Activated CD8-positive, alpha-beta memory T cell treated with anti-CD3 and anti-CD28 coated beads for 1 hour (primary cell): ENCODE measurements at regions not wholly inside any gene's neighbourhood (a gene's known extent, or its start where the extent isn't known, plus 50 kb on each side); places are given as distances from the start of the nearest gene placed in this dataset.

Experiments used
- DNase-seq, 2 donors: peaks; one replicate each; pipeline ENCODE4 v3.0.0-alpha.2; 2020; ENCODE audit warnings: low read depth in 1 of 2; ENCODE audit errors: extremely low read depth in 1 of 2

DNA sequence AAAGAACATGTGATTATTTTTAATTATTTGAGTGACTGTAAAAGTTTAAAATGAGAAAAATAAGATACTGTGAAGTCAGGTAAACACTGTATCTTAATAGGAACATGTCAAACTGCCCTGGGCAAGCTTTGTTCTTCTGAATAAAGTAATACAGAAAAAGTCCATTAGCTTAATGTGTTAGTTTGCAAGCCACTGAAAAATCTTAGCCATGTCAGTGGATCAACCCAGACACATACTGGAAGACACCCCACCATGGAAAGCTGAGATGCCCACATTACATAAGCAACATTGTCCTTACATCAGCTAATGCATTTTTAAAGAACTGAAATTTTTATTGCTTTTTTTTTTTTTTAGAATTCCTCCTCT, 155.2 kb downstream of the BBOX1 start:
- no peak for DNase-seq

DNA sequence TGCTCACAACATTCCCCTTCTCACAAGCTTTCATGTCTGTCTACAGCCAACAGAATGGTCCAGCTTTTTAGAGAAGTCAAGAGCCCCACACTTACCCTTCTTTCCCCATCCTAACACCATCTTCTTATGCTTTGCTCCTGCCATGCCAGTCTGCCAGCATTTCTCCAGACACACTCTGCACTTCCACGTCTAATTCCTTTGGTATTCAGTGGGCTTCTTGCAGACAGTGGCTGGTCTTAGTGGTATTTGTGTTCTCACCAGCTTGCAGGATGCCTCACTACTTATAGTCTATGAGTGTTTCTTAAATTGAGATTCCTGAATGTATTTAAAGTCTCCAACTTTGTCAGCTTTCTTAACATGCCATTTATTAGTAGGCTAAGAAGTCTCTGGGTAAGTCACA, 154.4 kb downstream of the BBOX1 start:
- DNase-seq: no peak

DNA sequence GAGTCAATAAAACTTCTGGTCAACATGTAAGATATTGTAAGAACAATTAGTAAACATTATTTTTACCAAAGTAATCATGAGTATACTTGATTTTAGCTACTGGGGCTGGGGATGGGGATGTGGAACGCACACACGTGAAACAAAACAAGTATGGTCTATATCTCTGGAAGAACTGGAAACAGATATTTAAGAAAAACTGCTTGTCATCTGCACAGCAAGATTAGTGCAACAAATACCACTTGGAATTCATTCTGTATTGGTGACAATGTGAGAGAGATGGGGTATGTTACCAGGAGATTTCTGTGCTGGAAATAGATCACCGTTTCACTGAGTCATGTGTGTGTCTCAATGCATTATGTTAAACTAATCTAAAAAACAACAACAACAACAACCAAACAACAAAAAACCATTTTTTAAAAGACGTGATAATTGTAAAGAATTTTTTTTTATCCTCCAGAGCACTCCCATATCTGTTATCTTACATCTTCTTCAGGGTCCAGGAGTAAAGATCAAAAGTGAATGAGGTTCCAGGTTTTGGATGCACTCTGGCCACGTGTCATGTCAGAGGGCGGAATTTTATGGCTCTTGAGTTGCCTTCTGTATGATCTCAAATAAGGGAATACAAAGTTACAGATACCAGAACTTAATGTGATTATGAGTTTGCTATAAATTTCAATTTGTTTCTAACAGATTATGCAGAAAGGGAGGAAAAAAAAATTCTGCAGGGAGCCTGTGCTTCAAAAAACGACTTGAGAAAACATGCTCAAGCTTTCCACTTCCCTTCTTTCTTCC, 153.0 kb downstream of the BBOX1 start:
- no peak for DNase-seq

DNA sequence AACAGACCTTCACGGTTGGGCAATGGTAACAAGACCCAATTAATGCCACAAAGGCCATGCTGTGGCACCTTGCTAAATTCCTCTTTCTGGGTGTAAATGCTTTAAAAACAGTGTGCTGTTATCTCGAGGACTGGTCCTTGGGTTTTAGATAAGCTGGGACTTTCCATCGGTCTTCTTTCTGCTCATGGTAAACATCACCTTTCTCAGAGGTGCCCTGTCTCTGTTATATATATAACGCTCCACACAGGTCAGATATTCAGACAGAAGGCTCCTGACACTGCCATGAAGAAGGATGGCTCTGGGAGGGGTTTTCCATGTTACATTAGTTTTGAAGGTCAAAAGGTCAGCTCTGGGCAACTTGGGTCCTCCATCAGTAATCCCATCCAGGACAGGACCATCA, 151.6 kb downstream of the BBOX1 start:
- no peak for DNase-seq

DNA sequence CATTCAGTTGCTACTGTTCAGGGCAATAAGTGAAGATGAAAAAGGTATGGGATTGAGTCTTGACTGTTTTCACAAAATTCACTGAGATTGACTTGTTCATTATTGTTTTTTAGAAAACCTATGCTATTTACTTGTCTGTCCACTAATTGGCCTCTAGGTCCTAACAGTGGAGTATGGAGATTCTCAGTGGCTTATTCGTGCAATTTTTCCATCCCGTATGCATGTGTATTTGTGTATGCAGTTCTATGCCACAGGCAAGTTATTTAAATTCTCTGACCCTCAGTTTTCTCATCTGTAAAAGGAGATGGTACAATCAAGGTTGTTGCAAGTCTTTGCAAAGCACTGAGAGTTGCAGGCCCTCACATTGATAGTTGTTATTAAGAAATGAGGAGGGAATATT, 151.0 kb downstream of the BBOX1 start:
- DNase-seq: no peak

DNA sequence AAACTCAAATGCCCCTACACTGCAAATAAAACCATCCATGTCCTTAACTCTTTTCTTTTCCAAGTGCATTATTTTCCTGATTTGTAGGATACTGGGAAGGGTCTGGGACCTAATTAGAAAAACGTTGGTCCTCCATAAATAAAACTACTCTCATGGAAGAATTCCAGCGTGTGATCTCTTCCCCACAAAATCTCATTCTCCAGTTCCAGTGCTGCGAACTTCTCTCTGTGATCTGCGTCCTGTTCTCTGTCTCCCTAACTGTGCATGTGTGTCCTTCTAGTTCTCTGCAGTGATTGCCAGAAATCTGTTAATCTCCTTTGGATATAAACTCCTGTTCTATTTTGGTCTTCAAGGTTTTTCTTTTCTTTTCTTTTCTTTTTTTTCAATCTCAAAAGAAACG, 148.1 kb downstream of the BBOX1 start:
- no peak for DNase-seq

DNA sequence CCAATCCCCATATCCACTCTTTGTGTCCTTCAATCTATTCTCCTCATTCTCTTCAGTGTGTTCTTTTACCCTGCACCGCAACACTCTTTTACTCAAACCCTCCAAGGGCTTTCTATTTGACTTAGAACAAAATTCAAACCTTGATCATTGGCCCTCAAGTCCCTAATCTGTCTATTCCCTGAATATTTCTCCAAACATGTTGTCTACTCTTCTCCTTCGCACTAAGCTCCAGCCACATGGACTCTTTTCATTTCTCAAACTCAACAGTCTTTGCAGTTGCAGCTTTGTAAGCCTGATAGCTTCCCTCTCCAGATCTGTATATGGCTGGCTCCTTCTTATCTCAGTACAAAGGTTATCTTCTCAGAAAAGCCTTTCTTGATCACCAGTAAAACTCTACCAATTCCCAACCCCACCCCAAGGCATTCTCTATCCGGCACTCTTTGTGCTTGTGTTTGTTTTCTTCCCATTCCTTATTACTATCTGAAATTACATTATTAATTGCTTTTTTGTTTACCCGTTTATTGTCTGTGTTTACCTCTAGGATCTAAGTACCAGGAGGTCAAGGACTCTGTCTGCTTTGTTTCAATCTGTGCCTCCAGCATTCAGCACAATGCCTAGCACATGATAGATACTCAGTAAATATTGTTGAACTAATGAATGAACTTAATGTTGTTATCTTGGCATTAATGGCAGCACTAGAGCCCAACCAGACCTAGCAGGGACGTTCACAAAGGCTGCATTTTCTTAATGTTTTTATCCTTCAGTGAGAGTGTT, 147.4 kb downstream of the BBOX1 start:
- no peak for DNase-seq

DNA sequence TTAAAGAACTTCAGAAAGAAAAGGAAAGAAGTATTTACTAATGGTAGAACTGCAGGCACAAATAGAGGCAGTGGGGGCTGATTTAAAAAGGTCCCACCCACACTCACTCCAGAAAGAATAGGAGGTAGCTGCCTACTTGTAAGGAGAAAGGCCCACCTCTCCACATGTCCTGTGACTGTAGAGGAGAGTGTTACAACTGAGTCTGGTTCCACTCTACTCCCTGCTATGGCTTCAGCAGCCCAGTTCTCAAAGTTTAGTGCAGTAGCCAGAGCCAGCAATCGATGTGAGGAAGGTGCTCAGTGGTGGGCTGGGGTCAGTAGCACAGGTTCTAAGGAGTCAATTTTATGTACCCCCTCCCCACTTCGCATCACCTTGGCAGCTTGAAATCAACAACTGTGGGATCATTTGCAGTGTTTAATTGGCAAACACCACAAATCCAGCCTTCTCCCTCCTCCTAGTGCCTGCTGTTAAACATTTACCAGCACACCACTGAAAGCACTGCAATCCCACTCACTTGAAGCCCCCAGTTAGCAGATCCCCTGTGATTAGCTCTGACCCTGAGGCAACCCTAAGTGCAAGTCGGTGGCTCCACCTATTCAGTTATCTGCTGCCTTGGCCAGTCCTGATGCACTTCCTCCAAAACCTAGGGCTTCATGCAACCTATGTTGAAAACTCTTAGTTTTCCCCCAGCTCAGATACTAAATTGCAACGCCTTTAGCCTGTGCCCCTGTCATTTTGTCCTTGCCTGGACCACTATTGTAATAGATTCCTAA, 146.6 kb downstream of the BBOX1 start:
- no peak for DNase-seq

DNA sequence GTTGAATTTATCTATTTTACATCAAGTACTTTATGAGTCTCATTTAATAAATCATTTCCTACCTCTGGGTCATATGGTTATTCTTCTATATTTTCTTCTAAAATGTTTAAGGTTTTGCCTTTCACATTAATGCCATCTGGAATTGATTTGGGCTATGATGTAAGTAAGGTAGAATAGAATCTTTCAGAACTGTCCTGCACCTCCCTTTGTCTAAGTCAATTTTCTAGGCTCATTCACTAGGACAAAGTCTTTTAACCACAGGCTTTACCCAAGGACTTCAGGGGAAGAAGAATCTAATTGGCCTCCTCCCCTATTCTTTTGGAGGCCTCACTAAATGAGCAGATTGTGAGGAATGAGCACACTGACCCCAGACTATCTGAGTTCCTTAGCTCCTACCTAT, 146.0 kb downstream of the BBOX1 start:
- no peak for DNase-seq

DNA sequence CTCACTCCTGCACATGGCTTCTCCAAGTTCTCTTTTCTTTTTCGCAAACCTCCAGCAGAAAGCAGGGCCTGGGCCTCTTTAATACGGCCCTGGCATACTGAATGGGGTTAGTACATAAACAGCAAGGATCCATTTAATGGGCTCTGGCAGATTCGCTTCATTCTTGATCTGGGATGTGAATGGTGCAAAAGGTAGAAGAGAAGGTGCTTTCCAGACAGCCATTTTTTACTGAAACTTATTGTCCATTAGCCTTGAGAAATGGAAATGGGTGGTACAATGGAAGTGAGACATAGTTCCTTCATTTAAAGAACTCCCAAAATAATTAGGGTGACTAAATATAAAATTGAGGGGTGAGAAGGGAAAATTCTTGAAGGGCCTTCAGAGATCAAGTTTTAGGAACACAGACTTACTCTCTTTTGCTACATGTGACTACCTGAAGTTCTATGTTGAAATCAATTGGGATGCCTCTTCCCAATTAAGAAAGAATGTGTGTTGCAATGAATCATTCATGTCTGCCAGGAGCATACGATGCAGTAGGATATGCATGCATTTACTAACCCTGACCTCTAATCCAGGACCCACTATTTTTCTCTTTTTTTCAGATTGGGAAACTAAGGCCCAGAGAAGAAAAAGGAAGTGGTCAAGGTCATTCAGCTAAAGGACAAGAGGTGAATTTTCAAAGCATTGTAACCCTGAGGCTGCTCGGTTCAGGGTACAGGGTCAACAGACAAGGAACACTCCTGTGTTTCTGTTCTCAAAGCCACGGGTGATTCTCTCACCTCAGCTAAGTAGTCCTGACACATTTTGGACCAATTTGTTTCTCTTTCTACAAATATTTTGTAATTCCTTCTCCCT, 144.1 kb downstream of the BBOX1 start:
- DNase-seq: no peak

DNA sequence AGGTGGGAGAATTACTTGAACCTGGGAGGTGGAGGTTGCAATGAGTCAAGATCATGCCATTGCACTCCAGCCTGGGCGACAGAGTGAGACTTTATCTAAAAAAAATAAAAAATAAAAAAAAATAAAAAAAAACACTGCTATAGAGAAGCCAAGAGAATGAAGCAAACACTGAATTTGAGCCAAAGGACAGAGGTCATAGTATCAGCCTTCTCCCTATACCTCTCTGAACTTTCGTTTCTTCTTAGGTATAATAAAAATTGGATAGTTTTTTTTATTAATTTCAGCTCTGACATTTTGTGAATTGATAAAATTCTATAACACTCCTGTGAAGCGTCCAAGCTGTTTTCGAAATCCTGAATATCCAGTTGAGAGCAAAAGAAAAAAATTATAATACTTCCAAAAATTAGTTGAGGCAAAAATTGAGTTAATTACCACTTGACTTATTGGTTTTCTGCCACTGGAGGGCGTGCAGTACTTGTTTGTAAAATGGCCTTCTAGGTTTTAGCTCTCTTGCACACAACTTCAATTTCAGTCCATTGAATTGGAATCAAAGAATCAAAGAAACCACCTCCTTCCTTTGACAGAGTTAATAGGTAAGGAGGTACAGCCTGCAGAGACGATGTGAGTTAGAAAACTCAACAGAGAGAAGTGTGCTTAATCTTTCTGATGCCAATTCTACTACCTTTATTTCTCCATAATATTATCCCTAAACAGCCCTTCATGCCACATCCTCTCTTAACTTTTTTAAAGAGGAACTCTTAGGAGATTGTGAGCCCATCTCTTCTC, 143.2 kb downstream of the BBOX1 start:
- DNase-seq: peak in 1 of 2 donors; percentile 3

DNA sequence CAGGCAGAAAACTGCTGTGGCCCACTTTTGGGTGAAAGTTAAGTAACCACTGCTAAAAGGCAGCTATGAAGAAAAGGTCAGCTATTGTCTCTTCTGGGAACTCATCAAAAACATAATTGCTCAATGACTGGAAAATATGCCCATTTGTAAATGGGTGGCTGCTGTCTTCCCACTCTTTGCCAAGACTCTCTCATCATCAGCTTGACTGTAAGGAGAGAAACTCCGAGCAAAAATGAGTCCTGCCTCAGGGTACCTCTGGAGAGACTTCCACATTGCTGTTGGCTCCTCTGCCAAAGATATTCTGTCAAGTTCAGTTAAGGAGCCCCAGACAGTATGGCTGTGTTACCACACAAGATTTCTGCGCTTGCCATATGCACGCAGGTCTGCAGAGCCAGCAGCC, 138.7 kb downstream of the BBOX1 start:
- DNase-seq: no peak

DNA sequence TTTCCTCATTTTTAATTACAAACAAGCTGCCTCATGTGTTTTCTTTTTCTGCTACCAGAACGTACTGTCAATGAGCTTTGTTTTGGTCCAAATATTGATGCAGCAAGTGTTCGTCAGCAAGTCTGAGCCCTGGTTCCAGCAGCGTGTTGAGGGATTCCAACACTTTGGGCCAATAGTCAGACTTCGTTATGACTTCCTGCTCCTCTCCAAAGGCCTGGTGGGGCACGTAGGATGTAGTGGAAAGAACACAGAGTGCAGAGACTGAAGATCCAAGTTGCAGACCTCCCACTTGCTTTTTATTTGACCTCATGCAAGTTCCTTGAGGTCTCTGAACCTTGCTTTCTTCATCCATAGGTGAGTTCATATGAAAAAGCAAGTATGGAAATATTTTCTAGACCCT, 138.2 kb downstream of the BBOX1 start:
- DNase-seq: no peak
